ENCODE measurements at regions not wholly inside any gene's neighbourhood (a gene's known extent, or its start where the extent isn't known, plus 50 kb on each side); places are given as distances from the start of the nearest gene placed in this dataset.

DNA sequence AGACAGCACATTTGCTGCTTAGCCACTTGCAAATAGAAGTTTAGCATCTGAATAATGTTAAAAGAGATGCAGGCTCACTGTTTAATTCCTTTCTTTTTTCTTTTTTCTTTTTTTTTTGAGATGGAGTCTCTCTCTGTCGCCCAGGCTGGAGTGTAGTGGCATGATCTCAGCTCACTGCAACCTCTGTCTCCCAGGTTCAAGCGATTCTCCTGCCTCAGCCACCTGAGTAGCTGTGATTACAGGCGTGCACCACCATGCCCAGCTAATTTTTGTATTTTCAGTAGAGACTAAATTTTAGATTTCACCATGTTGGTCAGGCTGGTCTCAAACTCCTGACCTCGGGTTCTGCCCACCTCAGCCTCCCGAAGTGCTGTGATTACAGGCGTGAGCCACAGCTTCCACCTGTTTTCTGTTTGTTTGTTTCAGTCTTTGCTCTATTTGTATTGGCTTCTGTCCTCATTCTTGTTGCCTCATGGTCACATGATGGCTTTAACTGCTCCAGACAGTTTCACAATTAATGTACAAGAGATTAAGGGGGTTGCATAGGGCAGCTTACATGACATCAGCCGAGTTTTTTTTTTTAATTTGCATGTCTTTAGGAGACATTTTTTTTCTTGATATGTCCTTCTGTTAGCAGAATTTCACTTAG, 153.1 kb upstream of the PCDH9 start:
- peak in 1 of 2 experiments; percentile 8 for DNase-seq

DNA sequence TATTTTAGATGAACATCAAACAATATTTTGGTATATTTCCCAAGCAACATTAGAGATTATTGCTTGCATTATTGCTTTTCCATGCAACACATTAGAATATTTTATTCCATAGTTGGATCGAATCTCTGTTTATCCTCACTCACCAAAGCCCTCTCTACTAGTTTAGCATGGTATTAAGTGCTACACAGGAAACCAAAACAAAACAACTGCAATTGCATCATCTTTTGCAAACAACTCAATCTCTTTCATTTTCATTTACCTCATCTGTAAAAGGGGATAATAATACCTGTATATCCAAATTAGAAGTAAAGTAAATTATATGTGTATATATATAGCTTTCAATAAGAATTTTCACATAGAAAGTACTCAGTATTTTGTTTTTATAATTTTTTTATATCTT, 147.8 kb upstream of the PCDH9 start:
- no peak for DNase-seq

DNA sequence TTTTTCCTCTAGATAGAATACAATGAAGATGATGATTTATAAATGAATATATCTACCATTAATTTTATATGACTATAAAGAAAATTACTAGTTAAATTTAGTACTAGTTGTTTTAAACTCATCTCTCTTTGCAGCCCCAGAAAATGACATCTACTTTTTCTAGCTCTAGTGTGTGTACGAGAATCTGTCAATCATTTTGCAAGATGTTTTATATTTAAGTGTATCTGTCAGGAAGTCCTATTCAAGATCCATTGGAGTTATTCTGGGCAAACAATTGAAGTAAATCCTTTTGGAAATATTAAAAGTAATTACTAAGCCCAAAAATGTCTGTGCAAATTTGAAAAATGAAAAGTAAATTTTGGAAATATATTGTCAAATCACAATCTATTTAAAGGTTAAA, 144.3 kb upstream of the PCDH9 start:
- no peak for DNase-seq

DNA sequence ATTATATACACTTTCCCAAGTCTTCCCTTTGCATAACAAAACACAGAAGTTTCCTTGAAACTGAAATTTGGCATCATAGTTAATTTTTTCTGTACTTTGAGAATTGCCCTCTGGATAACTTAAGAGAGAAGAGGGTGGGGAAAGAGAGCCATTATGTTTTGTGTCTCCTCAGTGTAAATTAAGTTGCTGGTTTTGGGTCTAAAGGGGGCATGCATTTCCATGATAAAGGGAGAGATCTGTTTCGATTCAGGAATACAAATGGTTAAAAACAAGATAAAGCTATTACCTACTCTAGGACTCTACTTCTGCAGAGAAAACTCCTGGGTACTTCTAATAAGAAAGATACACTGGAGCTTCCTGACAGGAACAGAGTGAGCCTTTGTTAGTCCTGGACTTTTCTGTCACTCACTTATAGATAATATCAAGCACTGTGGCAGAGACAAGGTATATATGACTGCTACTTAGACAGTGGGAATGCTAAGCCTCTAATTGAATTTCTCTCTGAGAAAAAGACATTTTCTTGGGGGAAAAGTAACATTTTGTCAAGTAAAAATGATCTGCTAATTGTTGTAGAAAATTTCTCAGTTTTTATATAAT, 142.8 kb upstream of the PCDH9 start:
- no peak for DNase-seq

DNA sequence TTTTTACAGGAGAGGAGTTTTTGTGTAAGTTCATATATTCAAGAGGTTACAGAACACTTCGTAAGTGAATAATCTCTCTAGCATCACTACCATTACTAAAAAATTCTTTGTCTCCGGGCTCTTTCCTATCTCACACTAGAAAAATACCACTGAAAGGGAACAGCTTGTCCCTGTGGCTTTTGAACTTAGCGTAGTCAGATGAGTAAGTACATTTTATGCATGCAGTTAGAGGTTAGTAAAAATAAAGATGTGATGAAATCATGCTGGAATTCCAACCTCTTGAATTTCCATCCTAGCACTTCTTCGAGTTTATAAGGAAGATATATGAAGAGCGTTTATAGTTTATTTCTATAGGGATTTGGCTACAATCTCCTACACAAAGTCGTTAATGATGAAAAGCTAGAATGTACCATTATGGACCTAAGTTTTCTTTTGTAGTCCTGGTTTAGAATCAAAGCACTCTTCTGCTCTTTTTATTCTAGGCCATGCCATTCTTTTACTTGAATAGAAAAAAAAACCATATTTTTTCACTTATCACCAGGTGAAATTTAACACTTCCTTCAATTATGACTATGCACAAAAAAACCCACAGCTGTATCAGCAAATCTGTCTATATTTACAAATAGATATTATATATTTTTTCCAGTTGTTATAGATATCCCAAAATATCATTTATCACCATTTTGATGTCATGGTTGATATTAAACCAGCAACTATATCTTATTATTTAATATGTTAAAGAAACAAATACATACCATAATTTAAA, 139.9 kb upstream of the PCDH9 start:
- DNase-seq: no peak

DNA sequence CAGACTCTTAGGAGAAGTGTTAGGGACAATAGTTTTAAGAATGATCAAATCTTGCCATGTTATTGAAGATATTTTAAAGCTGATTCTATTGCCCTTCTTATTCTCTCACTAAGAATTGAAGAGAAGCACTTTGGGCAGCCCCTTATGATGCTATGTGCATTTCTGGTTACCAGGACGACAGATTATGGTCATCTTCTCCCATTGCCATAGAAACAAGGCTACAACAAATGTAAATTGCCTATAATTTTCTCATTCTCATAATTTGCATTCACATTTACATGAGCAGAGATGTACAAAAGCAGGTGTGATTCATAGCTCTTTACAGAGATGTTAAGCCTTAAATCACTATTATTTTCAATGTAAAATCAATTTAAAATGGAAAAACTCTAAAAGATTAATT, 137.3 kb upstream of the PCDH9 start:
- no peak for DNase-seq

DNA sequence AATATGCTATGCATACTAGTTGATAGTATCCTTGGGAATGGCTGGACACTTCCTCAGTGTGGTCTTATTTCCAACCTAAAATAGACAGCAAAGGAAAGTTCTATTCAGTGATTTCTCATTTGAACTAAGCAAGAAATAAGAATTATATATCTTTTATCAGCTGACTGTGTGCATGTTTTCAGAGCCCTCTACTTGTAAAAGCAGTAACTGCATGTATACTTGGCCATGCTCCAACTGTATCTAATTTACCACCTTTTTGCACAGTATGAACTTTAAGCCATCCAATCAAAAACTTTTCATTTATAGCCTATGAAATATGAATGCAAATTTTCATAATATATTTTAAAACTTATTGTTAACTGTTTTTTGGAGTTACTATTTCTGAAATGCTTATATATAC, 136.4 kb upstream of the PCDH9 start:
- no peak for DNase-seq

DNA sequence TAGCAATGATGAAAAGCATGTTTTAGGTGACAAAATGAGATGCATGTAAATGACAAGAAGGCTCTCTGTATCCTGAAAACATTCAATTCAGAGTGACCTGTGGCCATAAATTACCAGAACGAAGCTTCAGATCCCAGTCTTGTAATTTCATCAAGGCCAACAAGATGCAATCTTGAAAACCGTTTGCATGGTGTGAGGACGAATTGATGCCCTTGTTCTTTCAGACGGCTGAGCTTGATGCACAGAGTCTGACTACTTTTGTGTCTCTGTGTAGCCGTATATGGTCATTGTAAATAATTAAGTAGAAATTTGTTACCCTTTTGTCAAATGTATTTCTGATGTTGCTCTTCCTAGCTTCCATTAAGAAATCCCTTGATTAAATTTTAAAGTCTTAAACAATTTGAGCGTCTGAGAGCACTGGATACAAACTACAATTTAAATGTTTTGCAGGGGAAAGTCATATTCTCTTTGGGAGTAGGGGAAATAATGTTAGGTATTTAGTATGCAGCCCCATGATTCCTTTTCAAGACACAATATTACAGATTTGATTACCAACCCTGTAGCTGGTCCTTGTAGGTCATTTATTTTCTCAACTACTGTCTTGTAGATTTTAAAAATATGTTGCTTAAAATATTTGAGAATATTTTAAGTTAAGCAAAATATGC, 125.8 kb upstream of the PCDH9 start:
- DNase-seq: no peak

DNA sequence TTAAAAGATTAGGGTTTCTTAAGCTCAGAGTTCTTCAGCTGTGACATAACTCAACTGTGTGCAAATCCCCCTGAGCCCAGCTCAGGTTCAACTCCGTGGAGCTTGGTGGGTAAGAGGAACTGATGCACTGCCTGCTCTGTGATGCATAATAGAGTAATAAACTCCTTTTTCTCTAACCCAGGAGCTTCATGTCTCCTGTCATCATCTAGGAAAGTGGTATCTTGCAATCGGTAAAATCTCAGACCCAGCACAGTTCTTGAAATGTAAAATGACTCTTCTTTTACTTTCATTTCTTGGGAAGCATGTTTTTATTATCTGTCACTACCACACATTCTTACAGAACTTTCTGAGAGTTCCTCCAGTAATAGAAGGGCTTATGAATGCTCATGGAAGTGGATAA, 123.8 kb upstream of the PCDH9 start:
- DNase-seq: no peak

DNA sequence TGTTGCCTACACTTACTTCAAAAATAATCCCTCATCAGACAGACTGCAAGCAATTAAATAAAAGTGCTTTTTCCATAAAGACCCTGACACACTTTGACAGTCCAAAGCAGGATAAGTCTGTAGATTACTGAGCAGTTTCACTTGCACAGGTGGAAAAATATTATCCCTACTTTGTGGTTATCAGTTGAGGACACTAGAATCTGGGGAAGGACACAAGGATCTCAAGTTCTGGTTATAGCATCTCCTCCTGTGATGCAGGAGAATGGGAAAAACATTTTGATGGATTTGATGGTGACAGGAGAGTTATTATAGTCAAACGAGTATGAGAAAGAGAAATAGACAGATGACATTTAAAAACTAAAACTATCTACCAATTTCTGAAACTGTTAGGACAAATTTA, 122.9 kb upstream of the PCDH9 start:
- DNase-seq: no peak

DNA sequence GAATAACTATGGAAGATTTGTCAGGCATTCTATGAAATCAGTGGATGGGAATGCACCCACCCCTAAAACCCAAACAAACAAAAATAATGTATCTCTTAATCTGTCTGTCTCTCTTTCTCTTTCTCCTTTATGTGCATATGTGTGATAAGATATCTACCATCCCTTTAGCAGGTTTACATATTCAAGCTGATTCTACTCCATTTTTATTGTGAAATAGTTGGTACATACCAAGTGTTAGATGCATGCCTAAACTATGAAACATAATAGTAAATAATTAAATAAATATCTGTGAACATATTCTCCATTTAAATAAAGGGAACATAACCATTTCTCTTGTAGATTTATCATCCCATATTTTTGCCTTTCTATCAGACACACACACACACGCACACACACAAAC, 121.8 kb upstream of the PCDH9 start:
- no peak for DNase-seq

DNA sequence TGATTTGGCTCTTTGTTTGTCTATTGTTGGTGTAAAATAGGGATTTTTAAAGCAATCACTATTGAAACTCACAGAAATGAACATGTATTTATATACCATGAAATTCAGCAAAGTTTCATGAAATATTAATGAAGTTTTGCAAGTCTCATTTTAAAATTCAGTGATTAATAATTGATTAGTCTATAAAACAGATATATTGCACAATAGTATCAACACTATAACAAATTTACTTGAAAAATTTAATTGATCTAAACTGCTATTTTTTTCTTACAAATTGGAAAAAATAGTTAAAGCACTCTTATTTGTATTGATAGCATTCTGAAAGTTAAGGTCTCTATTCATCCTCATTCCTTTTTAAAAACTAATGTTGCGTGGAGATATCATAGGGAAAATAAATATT, 121.0 kb upstream of the PCDH9 start:
- DNase-seq: no peak

DNA sequence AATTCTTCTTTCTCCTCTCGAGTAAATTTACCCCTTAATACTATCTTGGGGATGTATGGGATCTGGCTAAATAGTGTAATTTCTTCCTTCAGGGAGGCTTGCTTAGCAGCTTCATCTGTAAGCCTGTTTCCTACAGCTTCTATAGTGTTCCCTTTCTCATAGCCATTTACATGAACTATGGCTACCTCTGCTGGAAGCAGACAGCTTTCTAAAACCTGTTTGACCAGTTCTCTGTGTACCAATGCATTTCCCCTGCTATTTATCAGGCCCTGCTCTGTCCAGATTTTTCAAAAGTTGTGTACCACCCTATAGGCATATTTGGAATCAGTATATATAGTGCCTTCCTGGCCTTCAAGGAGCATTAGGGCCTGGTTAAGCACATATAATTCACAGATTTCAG, 113.6 kb upstream of the PCDH9 start:
- no peak for DNase-seq

DNA sequence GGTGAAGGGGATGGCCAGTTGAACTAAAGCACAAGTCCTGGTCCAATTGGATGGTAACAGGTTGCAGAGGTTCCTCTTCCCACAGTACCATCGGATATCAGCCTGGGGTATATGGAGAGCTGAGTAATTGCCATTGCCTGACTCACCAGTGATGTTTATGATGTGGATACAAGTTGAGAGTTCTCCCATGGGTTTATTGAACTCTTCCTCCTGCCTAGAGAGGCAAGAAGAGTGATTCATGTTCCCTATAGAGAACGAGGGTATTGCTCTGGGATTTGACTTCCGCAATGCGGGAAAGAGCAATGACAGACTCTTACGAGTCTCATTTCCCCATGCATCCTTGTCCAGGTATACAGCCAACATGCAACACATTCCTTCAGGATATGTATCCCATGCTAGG, 111.3 kb upstream of the PCDH9 start:
- no peak for DNase-seq

DNA sequence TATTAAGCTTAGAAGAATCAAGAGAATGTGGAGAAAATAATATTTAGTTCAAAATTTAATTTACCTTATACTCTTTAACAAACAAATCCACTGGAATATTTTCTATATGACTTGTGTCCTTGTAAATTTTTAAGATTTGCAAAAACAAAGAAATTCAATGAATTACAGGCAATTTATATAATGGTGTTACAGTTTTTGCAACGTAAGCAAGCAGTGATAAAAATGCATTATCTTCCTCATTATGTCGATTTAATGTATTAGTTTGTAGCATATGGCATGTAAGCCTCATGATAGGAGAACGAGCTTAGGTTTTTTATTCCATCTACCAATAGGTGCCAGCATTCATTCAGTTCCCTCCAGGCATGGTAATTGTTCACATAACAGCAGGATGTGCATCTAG, 100.0 kb upstream of the PCDH9 start:
- no peak for DNase-seq

DNA sequence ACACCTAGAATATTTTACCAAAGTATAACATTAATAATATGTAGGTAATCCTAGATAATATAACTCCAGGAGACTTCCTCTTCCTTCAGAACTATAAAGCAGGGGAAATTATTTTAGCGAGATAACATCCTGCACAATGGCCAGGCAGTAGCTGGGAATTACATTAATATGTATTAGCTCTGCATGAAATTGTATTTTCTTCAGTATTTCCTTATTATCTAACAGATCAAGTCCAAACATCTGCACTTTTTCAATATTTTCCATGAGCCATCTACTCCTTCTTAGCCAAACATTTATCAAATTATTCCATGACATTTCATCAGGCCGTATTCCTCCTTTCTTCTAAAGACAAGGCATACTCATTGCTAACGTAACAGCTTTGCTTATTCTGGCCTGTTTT, 98.8 kb upstream of the PCDH9 start:
- no peak for DNase-seq

DNA sequence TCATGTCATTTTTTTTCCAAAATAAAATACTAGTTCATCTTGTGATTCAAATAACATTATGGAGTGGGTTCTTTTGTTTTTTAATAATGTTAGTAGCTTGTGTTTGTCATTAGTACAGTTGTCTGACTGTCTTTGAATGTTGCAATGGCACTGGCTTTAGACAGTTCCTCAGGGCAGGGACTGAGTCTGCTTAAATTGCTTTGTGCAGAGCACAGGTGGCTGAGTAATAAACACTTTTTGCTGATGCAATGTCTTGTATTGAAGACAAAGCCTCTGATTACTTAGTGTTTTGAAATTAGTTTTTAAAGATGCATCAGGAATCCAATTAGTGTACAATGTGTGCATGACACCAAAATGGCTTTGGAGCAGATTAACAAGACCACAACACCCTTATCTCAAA, 88.7 kb upstream of the PCDH9 start:
- DNase-seq: no peak

DNA sequence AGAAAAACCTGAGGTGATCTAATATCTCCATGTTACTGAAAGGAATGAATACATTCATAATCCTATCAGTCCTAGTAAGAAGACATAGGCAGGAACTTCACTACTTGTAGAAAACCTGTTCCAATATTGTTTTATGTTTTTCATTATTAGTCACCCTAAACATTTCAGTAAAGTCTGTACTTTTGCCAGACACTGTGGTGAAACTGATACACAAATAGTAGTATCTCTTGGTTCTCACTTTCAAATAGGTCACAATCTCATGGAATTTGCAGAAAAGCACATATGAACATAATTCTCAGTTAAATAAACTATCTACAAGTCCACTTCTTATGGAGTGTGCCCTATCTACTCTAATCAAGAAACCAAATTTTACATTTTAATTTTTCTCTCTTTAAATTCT, 88.3 kb upstream of the PCDH9 start:
- DNase-seq: no peak

DNA sequence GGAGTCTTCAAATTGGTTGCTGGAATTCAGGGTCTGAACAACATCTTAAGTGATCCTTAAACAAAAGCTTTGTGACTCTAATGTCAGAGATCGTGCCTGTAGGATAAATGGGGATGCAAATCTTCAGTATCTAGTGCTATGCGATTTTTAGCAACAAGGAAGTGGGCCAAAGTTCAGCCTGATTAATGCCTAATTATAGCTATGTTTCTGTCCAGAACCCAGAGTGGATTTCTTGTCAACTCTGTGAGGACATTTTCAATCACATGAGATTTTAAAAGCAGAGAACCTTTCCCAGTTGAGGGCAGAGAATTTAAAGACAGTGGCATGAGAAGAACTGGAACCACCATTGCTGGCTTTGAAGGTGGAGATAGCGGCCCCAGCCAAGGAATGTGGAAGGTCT, 84.3 kb upstream of the PCDH9 start:
- DNase-seq: no peak

DNA sequence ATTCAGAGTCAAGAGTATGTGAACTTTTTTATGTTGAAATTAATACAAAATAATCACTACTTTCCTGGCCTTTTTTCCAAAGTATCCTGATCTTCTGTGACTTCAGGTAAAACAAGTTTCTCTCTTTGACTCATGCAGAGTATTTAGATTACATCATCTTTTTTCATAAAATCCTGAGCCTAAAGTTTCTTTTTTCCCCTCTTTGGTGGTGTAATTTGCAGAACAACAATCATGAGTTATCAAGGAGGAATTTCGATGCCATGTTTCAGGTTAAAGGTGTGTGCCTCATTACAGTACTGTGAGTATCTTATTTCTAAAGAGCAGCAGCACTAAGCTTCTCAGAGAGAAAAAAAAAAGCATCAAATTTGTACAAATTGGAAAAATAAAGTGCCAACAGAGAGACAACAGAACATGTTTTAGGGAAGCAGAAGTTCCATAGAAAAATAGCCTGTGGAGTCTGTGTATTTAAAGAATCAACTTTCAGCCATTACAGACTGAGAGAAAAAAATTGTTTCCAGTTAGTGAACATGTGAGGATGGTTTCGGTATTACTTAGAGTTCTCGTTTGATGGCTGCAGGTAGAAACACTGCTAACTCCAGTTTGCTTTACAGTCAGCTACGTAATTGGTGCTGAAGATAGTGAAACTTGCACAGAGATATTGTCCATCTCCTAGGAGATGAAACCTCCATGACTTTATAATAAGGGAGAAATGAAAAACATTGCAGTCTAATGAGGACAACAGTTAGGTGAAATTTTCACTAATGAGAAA, 78.1 kb upstream of the PCDH9 start:
- no peak for DNase-seq

DNA sequence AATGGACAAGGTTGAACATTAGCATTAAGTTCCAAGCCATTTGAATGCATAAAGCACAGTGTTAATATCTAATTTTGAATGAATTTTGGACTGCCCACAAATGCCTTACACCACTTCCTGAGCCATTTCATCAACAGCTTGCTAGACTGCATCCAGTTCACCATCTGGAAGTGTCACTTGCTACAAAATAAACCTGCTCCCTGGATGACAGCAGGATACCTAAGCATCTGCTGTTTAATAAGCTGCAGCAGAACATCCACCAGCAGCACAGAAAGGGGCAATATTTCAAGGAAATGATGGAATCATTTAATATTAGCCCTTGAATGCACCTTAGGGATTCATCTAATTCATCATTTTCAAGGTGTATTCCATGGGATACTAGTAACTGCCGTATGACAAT, 76.6 kb upstream of the PCDH9 start:
- no peak for DNase-seq

DNA sequence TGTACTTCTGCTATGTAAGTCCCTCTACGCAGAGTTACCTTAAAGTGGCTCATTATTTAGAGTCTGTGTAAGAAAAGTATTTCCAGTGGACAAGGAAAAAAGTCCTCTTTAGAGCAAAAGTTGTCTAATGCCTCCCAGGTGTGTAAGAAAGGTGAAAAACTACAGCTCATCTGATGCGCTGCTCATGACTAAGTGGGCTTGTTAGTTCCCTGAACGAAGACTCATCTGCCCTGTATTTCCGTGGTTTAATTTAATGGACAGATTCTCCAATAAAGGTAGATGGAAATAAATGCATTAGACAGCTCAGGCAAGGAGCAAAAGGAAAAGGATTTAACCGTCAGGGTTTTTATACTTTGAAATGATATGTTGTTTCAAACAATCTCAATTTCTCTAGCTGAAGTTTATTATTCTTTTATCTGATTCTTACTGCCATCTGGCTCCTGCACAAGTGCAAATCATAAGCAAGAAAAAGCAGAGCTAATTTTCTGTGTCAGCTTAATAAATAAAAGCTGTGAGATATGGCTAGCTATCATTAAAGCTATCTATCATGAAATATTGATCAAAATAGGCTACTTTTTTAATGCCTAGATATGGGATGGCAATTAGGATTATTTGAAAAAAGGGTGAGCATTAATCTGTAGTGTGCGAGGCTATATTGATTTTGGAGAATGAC, 73.7 kb upstream of the PCDH9 start:
- no peak for DNase-seq

DNA sequence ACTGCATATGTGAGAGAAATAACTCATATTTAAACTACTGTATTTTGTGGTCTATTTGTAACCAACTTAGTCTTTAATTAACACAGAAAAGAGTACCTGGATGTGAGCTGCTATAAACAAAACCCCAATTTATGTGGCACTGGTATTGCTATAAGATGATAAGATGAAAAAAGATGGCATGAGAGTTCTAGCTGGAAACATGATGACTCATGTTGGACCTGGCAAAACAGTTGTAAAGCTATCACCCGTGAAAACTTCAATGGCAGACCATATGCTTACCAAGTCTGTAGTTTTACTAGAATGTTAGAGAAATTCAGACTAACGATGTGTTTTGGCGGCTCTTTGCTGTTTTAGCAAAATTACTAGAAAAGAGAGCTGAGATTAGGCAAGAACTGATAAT, 69.6 kb upstream of the PCDH9 start:
- DNase-seq: no peak
